K562 (cell line): ENCODE measurements at regions not wholly inside any gene's neighbourhood (a gene's known extent, or its start where the extent isn't known, plus 50 kb on each side); places are given as distances from the start of the nearest gene placed in this dataset.

ENCODE experiments used
- ATAC-seq: fragments of 200-7000 bp; cut with Tn5 transposase; 3 replicates; pipeline ENCODE4 v1.9.1; 2020; ENCODE audit warnings: moderate library complexity
- BruUV-seq: library from RNA; stranded (reverse); fragments of 400-500 nt; replicated peaks from 2 replicates; lab custom pipeline; 2021; lab: Mats Ljungman, UMichigan
- CTCF ChIA-PET: fragments of 300-600 bp; formaldehyde crosslinking; extraction: SDS; loops from one replicate; lab custom pipeline; 2021; ENCODE audit warnings: low intra/inter-chr PET ratio; lab: Yijun Ruan, JAX
- POLR2A ChIA-PET: fragments of 300-600, 350-650 bp; sonication (Branson Sonifier 250); formaldehyde crosslinking; extraction: SDS; loops from one replicate; lab custom pipeline; 2021; ENCODE audit warnings: antibody characterized with exemption, inconsistent platforms; lab: Yijun Ruan, JAX
- DNase-seq, 4 experiments: peaks; one replicate each; pipeline versions ENCODE4 v3.0.0 to v3.0.0-alpha.2; 2011 to 2018; ENCODE audit warnings: low spot score in 3 of 4, mixed read lengths in 3 of 4; ENCODE audit errors: extremely low read depth in 1 of 4
- FAIRE-seq: peaks from 2 replicates; lab custom pipeline; 2011; peaks lifted over from hg19 to GRCh38; lab: Jason Lieb, UNC
- H2AFZ ChIP-seq: 2 replicates; pipeline ENCODE4 v1.6.0; 2011; ENCODE audit warnings: low read depth, low read length, control low read depth, inconsistent platforms
- H3K27ac ChIP-seq: fragments of 200-600 bp; 3 replicates; pipeline ENCODE4 v1.8.0; 2011; ENCODE audit warnings: low read depth, mild to moderate bottlenecking, control low read depth, inconsistent platforms, low read length, moderate library complexity, mixed read lengths; ENCODE audit errors: extremely low read depth
- H3K27me3 ChIP-seq, 2 experiments: fragments of 300-600 bp in 1 of 2; 2 replicates in 1 of 2; 3 replicates in 1 of 2; pipeline versions ENCODE4 v1.6.0 to v1.8.0; 2011; ENCODE audit warnings: inconsistent platforms in 2 of 2, low read length in 2 of 2, mild to moderate bottlenecking in 1 of 2, mixed read lengths in 1 of 2, moderate library complexity in 1 of 2; ENCODE audit not compliant: control insufficient read depth in 2 of 2, insufficient read depth in 2 of 2
- H3K36me3 ChIP-seq: fragments of 300-600 bp; 3 replicates; pipeline ENCODE4 v1.8.0; 2011; ENCODE audit warnings: mild to moderate bottlenecking, low read length, inconsistent platforms; ENCODE audit not compliant: control insufficient read depth, insufficient read depth
- H3K4me1 ChIP-seq, 2 experiments: fragments of 200-600 bp in 1 of 2; replicated peaks in 1 of 2; 2 replicates in 1 of 2; 3 replicates in 1 of 2; pipeline versions ENCODE4 v1.5.1 to v1.8.0; 2011; ENCODE audit warnings: inconsistent platforms in 2 of 2, low read length in 2 of 2, mild to moderate bottlenecking in 1 of 2, mixed read lengths in 1 of 2, moderate library complexity in 1 of 2; ENCODE audit not compliant: control insufficient read depth in 2 of 2, insufficient read depth in 2 of 2
- H3K4me2 ChIP-seq: 2 replicates; pipeline ENCODE4 v1.6.1; 2011; ENCODE audit warnings: low read length, control low read depth, inconsistent platforms, mixed read lengths; ENCODE audit not compliant: insufficient read depth
- H3K4me3 ChIP-seq: fragments of 200-600 bp; sonication (generic), shearing (Covaris generic); 2 replicates; pipeline ENCODE4 v1.5.1; 2016; ENCODE audit warnings: control low read depth, inconsistent platforms
- H3K79me2 ChIP-seq: fragments of 200-600 bp; 3 replicates; pipeline ENCODE4 v1.8.0; 2011; ENCODE audit warnings: low read length, inconsistent platforms; ENCODE audit not compliant: control insufficient read depth, insufficient read depth
- H3K9ac ChIP-seq, 2 experiments: 2 replicates each; pipeline versions ENCODE4 v1.6.0 to v1.6.1; 2011; ENCODE audit warnings: low read depth in 2 of 2, low read length in 2 of 2, control low read depth in 1 of 2, inconsistent platforms in 1 of 2, mild to moderate bottlenecking in 1 of 2, mixed read lengths in 1 of 2; ENCODE audit not compliant: insufficient read depth in 1 of 2
- H3K9me1 ChIP-seq: one replicate; pipeline ENCODE4 v1.6.0; 2011; ENCODE audit warnings: inconsistent platforms, mild to moderate bottlenecking, low read length, moderate library complexity; ENCODE audit not compliant: control insufficient read depth, insufficient read depth
- H3K9me3 ChIP-seq: replicated peaks from 2 replicates; pipeline ENCODE4 v1.5.1; 2011; ENCODE audit warnings: low read depth, low read length, inconsistent platforms; ENCODE audit not compliant: control insufficient read depth, insufficient read depth
- H4K20me1 ChIP-seq: replicated peaks from 2 replicates; pipeline ENCODE4 v1.6.1; 2011; ENCODE audit warnings: low read length, inconsistent platforms, mixed read lengths; ENCODE audit not compliant: control insufficient read depth, insufficient read depth
- CHCHD3 ChIP-seq: fragments of 250-450 bp; sonication (Bioruptor Pico); IDR thresholded peaks from 2 replicates; pipeline ENCODE4 v2.1.2; 2022; ENCODE audit warnings: mild to moderate bottlenecking
- EZH2 ChIP-seq: IDR thresholded peaks from 2 replicates; pipeline ENCODE4 v1.6.1; 2012; ENCODE audit warnings: low read depth, mild to moderate bottlenecking, inconsistent platforms, low read length, borderline replicate concordance
- KAT7 ChIP-seq: sonication (generic); formaldehyde crosslinking; IDR thresholded peaks from 2 replicates; pipeline ENCODE4 v1.8.0; 2022; ENCODE audit warnings: missing genetic modification reagents, mild to moderate bottlenecking, borderline replicate concordance
- NFRKB ChIP-seq: fragments of 450-650 bp; IDR thresholded peaks from 2 replicates; pipeline ENCODE4 v1.6.1; 2016; ENCODE audit warnings: low read depth
- NR4A1 ChIP-seq, 2 experiments: fragments of 250-450 bp in 1 of 2; fragments of 450-650 bp in 1 of 2; sonication (Bioruptor Pico) in 1 of 2; IDR thresholded peaks; 2 replicates each; pipeline versions ENCODE4 v1.4.0 to v1.6.1; 2016 to 2020; ENCODE audit warnings: mild to moderate bottlenecking in 2 of 2, missing compliant biosample characterization in 1 of 2, missing genetic modification characterization in 1 of 2, moderate library complexity in 1 of 2
- POLR3A ChIP-seq: IDR thresholded peaks from 2 replicates; pipeline ENCODE4 v1.6.1; 2011; ENCODE audit warnings: borderline replicate concordance, mild to moderate bottlenecking, moderate library complexity; ENCODE audit not compliant: insufficient read length, insufficient read depth; ENCODE audit errors: extremely low read depth
- STAT5B ChIP-seq: fragments of 250-450 bp; sonication (Bioruptor Pico); IDR thresholded peaks from 2 replicates; pipeline ENCODE4 v1.8.0; 2021; ENCODE audit warnings: mild to moderate bottlenecking, inconsistent platforms
- XRCC3 ChIP-seq: fragments of 450-650 bp; IDR thresholded peaks from 2 replicates; pipeline ENCODE4 v1.6.1; 2017; ENCODE audit warnings: mild to moderate bottlenecking, moderate library complexity
- ZBTB7A ChIP-seq: IDR thresholded peaks from 2 replicates; pipeline ENCODE4 v1.6.1; 2011; ENCODE audit warnings: low read depth, mild to moderate bottlenecking, low read length, moderate library complexity, borderline replicate concordance; ENCODE audit not compliant: control insufficient read depth
- ZNF444 ChIP-seq: fragments of 250-450 bp; sonication (Bioruptor Pico); IDR thresholded peaks from 2 replicates; pipeline ENCODE4 v1.4.0; 2020; ENCODE audit warnings: mild to moderate bottlenecking, moderate library complexity
- ZNF764 ChIP-seq: fragments of 250-450 bp; sonication (Bioruptor Pico); IDR thresholded peaks from 2 replicates; pipeline ENCODE4 v1.4.0; 2020; ENCODE audit warnings: low read depth, mild to moderate bottlenecking, moderate library complexity
- WGBS: fragments of 100-300 bp; shearing (Covaris generic); methylation state at CpG from one replicate; pipeline ENCODE4 v1.1.6; 2016; ENCODE audit warnings: low coverage, mixed read lengths; ENCODE audit not compliant: insufficient coverage; ENCODE audit errors: missing lambda C conversion rate; 5-methylcytosine and 5-hydroxymethylcytosine counted together
- in situ Hi-C: fragments of 300-500 bp; cut with MboI; formaldehyde crosslinking; loops from 4 replicates; pipeline ENCODE4 v1.15.0; 2018; ENCODE audit warnings: inconsistent platforms, mixed read lengths
- intact Hi-C: fragments of 100-400 bp; cut with micrococcal nuclease; formaldehyde crosslinking; loops from 2 replicates; pipeline ENCODE4 v1.14.2; 2022
- TF ChIP-seq, protein P1 (sequence below): sonication (generic); formaldehyde crosslinking; IDR thresholded peaks from 2 replicates; pipeline ENCODE4 v1.8.0; 2022; ENCODE audit warnings: mild to moderate bottlenecking, missing genetic modification reagents
- TF ChIP-seq, protein P2 (sequence below): fragments of 450-650 bp; formaldehyde crosslinking; IDR thresholded peaks from 2 replicates; pipeline ENCODE4 v1.4.0; 2022; ENCODE audit warnings: missing genetic modification characterization
- TF ChIP-seq, protein P3 (sequence below): sonication (generic); formaldehyde crosslinking; IDR thresholded peaks from 2 replicates; pipeline ENCODE4 v1.8.0; 2022; ENCODE audit warnings: mild to moderate bottlenecking, low read depth, missing genetic modification reagents
- TF ChIP-seq, protein P4 (sequence below): fragments of 450-650 bp; formaldehyde crosslinking; conservative IDR thresholded peaks from 2 replicates; pipeline ENCODE4 v1.4.0; 2022; ENCODE audit warnings: mild to moderate bottlenecking, missing genetic modification characterization

DNA sequence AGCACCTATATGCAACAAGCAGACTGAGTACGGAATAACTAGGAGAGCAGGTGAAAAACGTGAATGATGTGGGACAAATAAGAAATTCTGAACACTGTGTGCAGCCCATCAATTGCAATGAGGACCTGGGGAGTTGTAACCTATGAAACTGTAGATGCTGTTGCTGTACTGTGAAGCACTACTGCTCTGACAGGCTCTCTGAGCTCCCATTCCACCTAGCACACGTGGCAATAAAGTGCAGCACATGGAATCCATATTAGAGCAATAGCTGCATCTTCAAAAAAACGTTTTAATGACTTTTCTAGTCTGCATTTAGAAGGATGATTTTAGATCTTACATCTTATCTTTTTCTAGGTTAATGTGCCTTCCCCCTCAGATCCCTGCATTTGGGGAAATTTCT, 748.7 kb upstream of the GOLIM4 start:
- POLR2A ChIA-PET = no interaction called here
- Histone ChIP-seq H2AFZ (no peak overlapping the region), H3K79me2 (no peaks in the 10 kb centered on the region), H3K9ac (no peak overlapping the region), H3K27me3 (no peaks in the 10 kb centered on the region), H3K4me3 (no peak overlapping the region), H3K4me1 (no peaks in the 10 kb centered on the region), H3K27ac (no peak overlapping the region), H3K9me1 (no peaks in the 10 kb centered on the region), H3K36me3 (no peaks in the 10 kb centered on the region), H4K20me1 (no peaks in the 10 kb centered on the region), H3K4me2 (no peak overlapping the region), H3K9me3 (no peaks in the 10 kb centered on the region)
- ATAC-seq (no peak), FAIRE-seq (no peak), DNase-seq (no peak)
- in situ Hi-C loops (no loop called here), intact Hi-C loops (loop anchor here (10.0 kb wide), 1 partner anchor 920 kb away; no protein-coding TSS in a partner anchor)
- 3% methylated on average over 4 of the region's 4 CpGs for WGBS
- CTCF ChIA-PET = no interaction called here
- no TSS peak for BruUV-seq
- no peak for TF ChIP-seq NR4A1 (CRISPR knock-in tag; IDR thresholded peaks at IDR 0.05)
- TF ChIP-seq NR4A1 (tag; IDR thresholded peaks at IDR 0.05) = no peak
- no peak for TF ChIP-seq EZH2
- TF ChIP-seq, protein P1, sequence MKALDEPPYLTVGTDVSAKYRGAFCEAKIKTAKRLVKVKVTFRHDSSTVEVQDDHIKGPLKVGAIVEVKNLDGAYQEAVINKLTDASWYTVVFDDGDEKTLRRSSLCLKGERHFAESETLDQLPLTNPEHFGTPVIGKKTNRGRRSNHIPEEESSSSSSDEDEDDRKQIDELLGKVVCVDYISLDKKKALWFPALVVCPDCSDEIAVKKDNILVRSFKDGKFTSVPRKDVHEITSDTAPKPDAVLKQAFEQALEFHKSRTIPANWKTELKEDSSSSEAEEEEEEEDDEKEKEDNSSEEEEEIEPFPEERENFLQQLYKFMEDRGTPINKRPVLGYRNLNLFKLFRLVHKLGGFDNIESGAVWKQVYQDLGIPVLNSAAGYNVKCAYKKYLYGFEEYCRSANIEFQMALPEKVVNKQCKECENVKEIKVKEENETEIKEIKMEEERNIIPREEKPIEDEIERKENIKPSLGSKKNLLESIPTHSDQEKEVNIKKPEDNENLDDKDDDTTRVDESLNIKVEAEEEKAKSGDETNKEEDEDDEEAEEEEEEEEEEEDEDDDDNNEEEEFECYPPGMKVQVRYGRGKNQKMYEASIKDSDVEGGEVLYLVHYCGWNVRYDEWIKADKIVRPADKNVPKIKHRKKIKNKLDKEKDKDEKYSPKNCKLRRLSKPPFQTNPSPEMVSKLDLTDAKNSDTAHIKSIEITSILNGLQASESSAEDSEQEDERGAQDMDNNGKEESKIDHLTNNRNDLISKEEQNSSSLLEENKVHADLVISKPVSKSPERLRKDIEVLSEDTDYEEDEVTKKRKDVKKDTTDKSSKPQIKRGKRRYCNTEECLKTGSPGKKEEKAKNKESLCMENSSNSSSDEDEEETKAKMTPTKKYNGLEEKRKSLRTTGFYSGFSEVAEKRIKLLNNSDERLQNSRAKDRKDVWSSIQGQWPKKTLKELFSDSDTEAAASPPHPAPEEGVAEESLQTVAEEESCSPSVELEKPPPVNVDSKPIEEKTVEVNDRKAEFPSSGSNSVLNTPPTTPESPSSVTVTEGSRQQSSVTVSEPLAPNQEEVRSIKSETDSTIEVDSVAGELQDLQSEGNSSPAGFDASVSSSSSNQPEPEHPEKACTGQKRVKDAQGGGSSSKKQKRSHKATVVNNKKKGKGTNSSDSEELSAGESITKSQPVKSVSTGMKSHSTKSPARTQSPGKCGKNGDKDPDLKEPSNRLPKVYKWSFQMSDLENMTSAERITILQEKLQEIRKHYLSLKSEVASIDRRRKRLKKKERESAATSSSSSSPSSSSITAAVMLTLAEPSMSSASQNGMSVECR = no peak
- TF ChIP-seq ZNF444 = no peak
- no peak for TF ChIP-seq XRCC3
- TF ChIP-seq KAT7 (CRISPR knock-in tag) = no peak
- TF ChIP-seq, protein P2, sequence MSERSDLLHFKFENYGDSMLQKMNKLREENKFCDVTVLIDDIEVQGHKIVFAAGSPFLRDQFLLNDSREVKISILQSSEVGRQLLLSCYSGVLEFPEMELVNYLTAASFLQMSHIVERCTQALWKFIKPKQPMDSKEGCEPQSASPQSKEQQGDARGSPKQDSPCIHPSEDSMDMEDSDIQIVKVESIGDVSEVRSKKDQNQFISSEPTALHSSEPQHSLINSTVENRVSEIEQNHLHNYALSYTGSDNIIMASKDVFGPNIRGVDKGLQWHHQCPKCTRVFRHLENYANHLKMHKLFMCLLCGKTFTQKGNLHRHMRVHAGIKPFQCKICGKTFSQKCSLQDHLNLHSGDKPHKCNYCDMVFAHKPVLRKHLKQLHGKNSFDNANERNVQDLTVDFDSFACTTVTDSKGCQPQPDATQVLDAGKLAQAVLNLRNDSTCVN (CRISPR knock-in tag) = no peak
- no peak for TF ChIP-seq NFRKB
- TF ChIP-seq ZBTB7A = no peak
- TF ChIP-seq ZNF764 = no peak
- TF ChIP-seq, protein P3, sequence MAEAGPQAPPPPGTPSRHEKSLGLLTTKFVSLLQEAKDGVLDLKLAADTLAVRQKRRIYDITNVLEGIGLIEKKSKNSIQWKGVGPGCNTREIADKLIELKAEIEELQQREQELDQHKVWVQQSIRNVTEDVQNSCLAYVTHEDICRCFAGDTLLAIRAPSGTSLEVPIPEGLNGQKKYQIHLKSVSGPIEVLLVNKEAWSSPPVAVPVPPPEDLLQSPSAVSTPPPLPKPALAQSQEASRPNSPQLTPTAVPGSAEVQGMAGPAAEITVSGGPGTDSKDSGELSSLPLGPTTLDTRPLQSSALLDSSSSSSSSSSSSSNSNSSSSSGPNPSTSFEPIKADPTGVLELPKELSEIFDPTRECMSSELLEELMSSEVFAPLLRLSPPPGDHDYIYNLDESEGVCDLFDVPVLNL = no peak
- TF ChIP-seq STAT5B (CRISPR knock-in tag) = no peak
- TF ChIP-seq, protein P4, sequence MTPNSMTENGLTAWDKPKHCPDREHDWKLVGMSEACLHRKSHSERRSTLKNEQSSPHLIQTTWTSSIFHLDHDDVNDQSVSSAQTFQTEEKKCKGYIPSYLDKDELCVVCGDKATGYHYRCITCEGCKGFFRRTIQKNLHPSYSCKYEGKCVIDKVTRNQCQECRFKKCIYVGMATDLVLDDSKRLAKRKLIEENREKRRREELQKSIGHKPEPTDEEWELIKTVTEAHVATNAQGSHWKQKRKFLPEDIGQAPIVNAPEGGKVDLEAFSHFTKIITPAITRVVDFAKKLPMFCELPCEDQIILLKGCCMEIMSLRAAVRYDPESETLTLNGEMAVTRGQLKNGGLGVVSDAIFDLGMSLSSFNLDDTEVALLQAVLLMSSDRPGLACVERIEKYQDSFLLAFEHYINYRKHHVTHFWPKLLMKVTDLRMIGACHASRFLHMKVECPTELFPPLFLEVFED (CRISPR knock-in tag) = no peak
- no peak for TF ChIP-seq POLR3A
- no peak for TF ChIP-seq CHCHD3 (CRISPR knock-in tag)
